WTC11 (cell line): ENCODE measurements at regions not wholly inside any gene's neighbourhood (a gene's known extent, or its start where the extent isn't known, plus 50 kb on each side); places are given as distances from the start of the nearest gene placed in this dataset.

Experiments used
- ATAC-seq: fragments of 200-7000 bp; cut with Tn5 transposase; 2 replicates; pipeline ENCODE4 v1.10.0; 2021; ENCODE audit warnings: mild to moderate bottlenecking, moderate library complexity
- CTCF ChIA-PET: fragments of 300-600 bp; sonication (Branson Sonifier 250); formaldehyde crosslinking; loops from one replicate; lab custom pipeline; 2021; ENCODE audit warnings: antibody characterized with exemption; lab: Charles Lee
- POLR2A ChIA-PET: fragments of 350-600 bp; sonication (Branson Sonifier 250); formaldehyde crosslinking; loops from one replicate; lab custom pipeline; 2021; ENCODE audit warnings: antibody characterized with exemption; lab: Charles Lee
- DNase-seq: peaks from one replicate; pipeline ENCODE4 v3.0.0; 2021; ENCODE audit warnings: low spot score
- H3K27ac Mint-ChIP-seq: 2 replicates; pipeline ENCODE4 v1.8.0; 2021; ENCODE audit warnings: mixed read lengths
- H3K27me3 Mint-ChIP-seq: 2 replicates; pipeline ENCODE4 v1.8.0; 2021; ENCODE audit warnings: low read depth, mild to moderate bottlenecking, moderate library complexity, mixed read lengths
- H3K36me3 Mint-ChIP-seq: 2 replicates; pipeline ENCODE4 v1.8.0; 2021; ENCODE audit warnings: mixed read lengths
- H3K4me1 Mint-ChIP-seq: 2 replicates; pipeline ENCODE4 v1.8.0; 2022; ENCODE audit warnings: mixed read lengths
- H3K4me3 Mint-ChIP-seq: 2 replicates; pipeline ENCODE4 v1.8.0; 2021; ENCODE audit warnings: mild to moderate bottlenecking, moderate library complexity, mixed read lengths
- H3K9me3 Mint-ChIP-seq: 2 replicates; pipeline ENCODE4 v1.8.0; 2021; ENCODE audit warnings: mixed read lengths
- AFF4 ChIP-seq: sonication (generic); formaldehyde crosslinking; IDR thresholded peaks from 2 replicates; pipeline ENCODE4 v1.8.1; 2023; ENCODE audit warnings: mild to moderate bottlenecking, missing genetic modification reagents, borderline replicate concordance
- ATF1 ChIP-seq: sonication (generic); formaldehyde crosslinking; IDR thresholded peaks from 2 replicates; pipeline ENCODE4 v1.8.1; 2023; ENCODE audit warnings: mild to moderate bottlenecking, moderate library complexity, missing genetic modification reagents
- CBFB ChIP-seq: sonication (generic); formaldehyde crosslinking; IDR thresholded peaks from 2 replicates; pipeline ENCODE4 v1.8.1; 2022; ENCODE audit warnings: mild to moderate bottlenecking, low read depth, missing genetic modification reagents
- CTCF ChIP-seq: fragments of 200-600 bp; IDR thresholded peaks from 2 replicates; pipeline ENCODE4 v1.8.0; 2022; ENCODE audit warnings: antibody characterized with exemption
- ESRRA ChIP-seq: sonication (generic); formaldehyde crosslinking; IDR thresholded peaks from 2 replicates; pipeline ENCODE4 v1.8.1; 2022; ENCODE audit warnings: mild to moderate bottlenecking, missing genetic modification reagents, borderline replicate concordance
- ETV6 ChIP-seq: sonication (generic); formaldehyde crosslinking; IDR thresholded peaks from 2 replicates; pipeline ENCODE4 v1.8.1; 2022; ENCODE audit warnings: mild to moderate bottlenecking, missing genetic modification reagents
- FOXP1 ChIP-seq: sonication (generic); formaldehyde crosslinking; IDR thresholded peaks from 2 replicates; pipeline ENCODE4 v1.8.0; 2022; ENCODE audit warnings: missing genetic modification reagents, mild to moderate bottlenecking, moderate library complexity, borderline replicate concordance
- FOXP4 ChIP-seq: sonication (generic); formaldehyde crosslinking; IDR thresholded peaks from 2 replicates; pipeline ENCODE4 v1.8.0; 2022; ENCODE audit warnings: mild to moderate bottlenecking, missing genetic modification reagents
- HMGA2 ChIP-seq: fragments of 250-450 bp; sonication (Bioruptor Pico); IDR thresholded peaks from 2 replicates; pipeline ENCODE4 v1.4.0; 2021; ENCODE audit warnings: mild to moderate bottlenecking, moderate library complexity
- IRF1 ChIP-seq: sonication (generic); formaldehyde crosslinking; IDR thresholded peaks from 2 replicates; pipeline ENCODE4 v1.8.0; 2023; ENCODE audit warnings: missing genetic modification reagents
- JAZF1 ChIP-seq: fragments of 250-450 bp; sonication (Bioruptor Pico); IDR thresholded peaks from 2 replicates; pipeline ENCODE4 v1.9.0; 2021; ENCODE audit warnings: moderate library complexity, mild to moderate bottlenecking, inconsistent platforms
- TEAD4 ChIP-seq: sonication (generic); formaldehyde crosslinking; IDR thresholded peaks from 2 replicates; pipeline ENCODE4 v1.8.0; 2022; ENCODE audit warnings: mild to moderate bottlenecking, missing genetic modification reagents
- USF2 ChIP-seq: sonication (generic); formaldehyde crosslinking; IDR thresholded peaks from 2 replicates; pipeline ENCODE4 v1.8.1; 2023; ENCODE audit warnings: mild to moderate bottlenecking, missing genetic modification reagents, moderate library complexity
- ZMAT4 ChIP-seq: fragments of 250-450 bp; sonication (Bioruptor Pico); IDR thresholded peaks from 2 replicates; pipeline ENCODE4 v1.9.0; 2021; ENCODE audit warnings: mild to moderate bottlenecking
- ZNF138 ChIP-seq: sonication (generic); formaldehyde crosslinking; conservative IDR thresholded peaks from 2 replicates; pipeline ENCODE4 v1.8.1; 2022; ENCODE audit warnings: mild to moderate bottlenecking, moderate library complexity, missing genetic modification reagents
- ZNF281 ChIP-seq: sonication (generic); formaldehyde crosslinking; IDR thresholded peaks from 2 replicates; pipeline ENCODE4 v1.8.0; 2023; ENCODE audit warnings: mild to moderate bottlenecking, missing genetic modification reagents
- ZNF425 ChIP-seq: fragments of 250-450 bp; sonication (Bioruptor Pico); conservative IDR thresholded peaks from 2 replicates; pipeline ENCODE4 v1.9.0; 2021; ENCODE audit warnings: mild to moderate bottlenecking

GRCh38 chr14:66224492-66225178 lies 261.5 kb upstream of the CCDC196 start:
- Mint-ChIP-seq H3K27me3 (no peaks in the 10 kb centered on the region), H3K9me3 (peaks cover 38% of the 10 kb centered on the region), H3K36me3 (peaks cover 7% of the 10 kb centered on the region; the same call in 1 of the 2 replicates), H3K4me1 (peaks cover under 1% of the 10 kb centered on the region; the same call in 1 of the 2 replicates), H3K27ac (no peak overlapping the region), H3K4me3 (no peak overlapping the region)
- POLR2A ChIA-PET = no interaction called here
- no peak for ATAC-seq
- CTCF ChIA-PET = no interaction called here
- TF ChIP-seq ZMAT4 (no peak), CBFB (CRISPR knock-in tag) (no peak), AFF4 (CRISPR knock-in tag) (no peak), JAZF1 (CRISPR knock-in tag) (no peak), ZNF281 (CRISPR knock-in tag) (no peak), IRF1 (CRISPR knock-in tag) (no peak), TEAD4 (CRISPR knock-in tag) (no peak), ATF1 (CRISPR knock-in tag) (no peak), HMGA2 (no peak), FOXP4 (no peak), FOXP1 (CRISPR knock-in tag) (no peak), ZNF425 (CRISPR knock-in tag) (no peak)
- TF ChIP-seq, all 79 proteins: peak for 0
- DNase-seq = no peak

GRCh38 chr14:66225337-66225736 lies 260.8 kb upstream of the CCDC196 start:
- no peak for ATAC-seq
- DNase-seq = no peak
- ChIA-PET CTCF (no interaction called here), POLR2A (no interaction called here)
- H3K27me3 Mint-ChIP-seq = no peaks in the 10 kb centered on the region
- H3K4me1 Mint-ChIP-seq = peaks cover 6% of the 10 kb centered on the region
- peaks cover 36% of the 10 kb centered on the region for H3K9me3 Mint-ChIP-seq
- no peak overlapping the region for H3K4me3 Mint-ChIP-seq
- peaks cover 5% of the 10 kb centered on the region; the same call in 1 of the 2 replicates for H3K36me3 Mint-ChIP-seq
- no peak overlapping the region for H3K27ac Mint-ChIP-seq
- TF ChIP-seq ESRRA (CRISPR knock-in tag) = no peak
- no peak for TF ChIP-seq USF2 (CRISPR knock-in tag)
- TF ChIP-seq ETV6 = no peak
- no peak for TF ChIP-seq ZNF138
- no peak for TF ChIP-seq CTCF
